Activated naive CD4-positive, alpha-beta T cell treated with anti-CD3 and anti-CD28 coated beads for 36 hours (primary cell): ENCODE measurements at regions not wholly inside any gene's neighbourhood (a gene's known extent, or its start where the extent isn't known, plus 50 kb on each side); places are given as distances from the start of the nearest gene placed in this dataset.

Experiments
- CTCF ChIA-PET: fragments of 350-600 bp; sonication (Branson Sonifier 250); formaldehyde crosslinking; loops from one replicate; lab custom pipeline; 2021; ENCODE audit warnings: antibody characterized with exemption; lab: Charles Lee
- DNase-seq: peaks from one replicate; pipeline ENCODE4 v3.0.0-alpha.2; 2020
- H3K27ac Mint-ChIP-seq: one replicate; pipeline ENCODE4 v1.8.0; 2021; ENCODE audit warnings: mild to moderate bottlenecking, mixed read lengths
- H3K27me3 Mint-ChIP-seq: one replicate; pipeline ENCODE4 v1.8.0; 2021; ENCODE audit warnings: low read depth, mixed read lengths
- H3K36me3 Mint-ChIP-seq: one replicate; pipeline ENCODE4 v1.8.0; 2021; ENCODE audit warnings: low read depth, mixed read lengths
- H3K4me1 Mint-ChIP-seq: one replicate; pipeline ENCODE4 v1.8.0; 2021; ENCODE audit warnings: low read depth, mixed read lengths
- H3K4me3 Mint-ChIP-seq: one replicate; pipeline ENCODE4 v1.8.0; 2021; ENCODE audit warnings: mild to moderate bottlenecking, moderate library complexity, mixed read lengths
- H3K9me3 Mint-ChIP-seq: one replicate; pipeline ENCODE4 v1.8.0; 2021; ENCODE audit warnings: mixed read lengths
- intact Hi-C: fragments of 100-400 bp; cut with micrococcal nuclease; formaldehyde crosslinking; loops from one replicate; pipeline ENCODE4 v1.15.1; 2023

DNA sequence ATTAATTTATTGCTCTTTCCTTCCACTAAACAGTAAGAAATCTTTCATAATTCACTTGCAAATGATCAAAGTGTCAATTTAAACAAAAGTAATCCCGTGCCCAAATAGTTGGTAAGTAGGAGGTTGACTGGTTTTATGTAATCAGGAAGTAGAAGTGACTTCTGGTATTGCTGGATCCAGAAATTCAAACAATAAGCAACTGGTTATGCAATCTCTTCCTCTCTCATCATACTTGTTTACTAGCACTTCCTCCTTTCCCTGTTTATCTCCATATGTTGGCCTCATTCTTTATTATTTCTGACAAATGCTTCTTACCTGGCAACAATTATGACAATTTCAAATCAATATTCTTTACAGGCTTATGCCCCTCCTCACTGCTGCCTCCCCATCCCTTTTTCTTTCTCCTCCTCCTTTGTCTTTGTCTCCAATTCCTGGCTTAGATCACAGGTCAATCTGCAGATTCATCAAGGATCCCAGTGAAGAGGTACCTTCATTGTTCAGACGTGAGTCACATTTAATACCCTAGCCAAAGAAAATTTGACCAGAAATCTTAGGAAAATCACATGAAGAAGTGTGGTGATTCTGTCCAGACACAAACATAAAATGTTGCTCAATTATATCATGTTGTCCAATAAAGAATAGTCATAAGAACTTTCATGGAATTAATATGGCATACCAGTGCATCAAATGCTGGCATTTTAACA is 323.2 kb upstream of the PCDH7 start:
- H3K9me3 Mint-ChIP-seq, result peaks cover 11% of the 10 kb centered on the region
- H3K4me3 Mint-ChIP-seq, result no peak overlapping the region
- H3K27ac Mint-ChIP-seq, result no peak overlapping the region
- H3K27me3 Mint-ChIP-seq, result no peaks in the 10 kb centered on the region
- H3K4me1 Mint-ChIP-seq, result no peaks in the 10 kb centered on the region
- DNase-seq, result no peak
- intact Hi-C loops, result no loop called here
- no peaks in the 10 kb centered on the region for H3K36me3 Mint-ChIP-seq
- CTCF ChIA-PET, result no interaction called here

DNA sequence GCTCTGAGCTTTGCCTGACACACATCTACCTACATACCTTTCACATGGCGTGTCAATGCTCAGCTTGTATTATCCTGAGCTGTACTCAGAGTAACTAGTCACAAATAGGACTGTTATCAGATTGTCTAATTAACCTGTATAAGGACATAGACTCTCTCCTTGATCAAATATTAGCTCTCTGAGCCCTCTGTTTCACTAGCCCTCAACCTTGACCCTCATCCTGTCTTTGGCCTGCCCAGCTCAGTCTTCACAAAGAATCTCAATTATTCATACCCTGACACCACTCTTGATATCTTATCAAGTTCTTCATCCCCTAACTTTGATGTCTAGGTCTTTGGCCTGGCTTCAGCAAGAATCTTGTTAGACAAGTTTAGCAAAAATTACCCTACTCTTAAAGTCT is 320.7 kb upstream of the PCDH7 start:
- DNase-seq, result no peak
- intact Hi-C loops, result no loop called here
- no peaks in the 10 kb centered on the region for H3K27me3 Mint-ChIP-seq
- no peak overlapping the region for H3K27ac Mint-ChIP-seq
- H3K36me3 Mint-ChIP-seq, result no peaks in the 10 kb centered on the region
- no peak overlapping the region for H3K4me3 Mint-ChIP-seq
- CTCF ChIA-PET, result no interaction called here
- peaks cover 2% of the 10 kb centered on the region for H3K9me3 Mint-ChIP-seq
- H3K4me1 Mint-ChIP-seq, result no peaks in the 10 kb centered on the region

DNA sequence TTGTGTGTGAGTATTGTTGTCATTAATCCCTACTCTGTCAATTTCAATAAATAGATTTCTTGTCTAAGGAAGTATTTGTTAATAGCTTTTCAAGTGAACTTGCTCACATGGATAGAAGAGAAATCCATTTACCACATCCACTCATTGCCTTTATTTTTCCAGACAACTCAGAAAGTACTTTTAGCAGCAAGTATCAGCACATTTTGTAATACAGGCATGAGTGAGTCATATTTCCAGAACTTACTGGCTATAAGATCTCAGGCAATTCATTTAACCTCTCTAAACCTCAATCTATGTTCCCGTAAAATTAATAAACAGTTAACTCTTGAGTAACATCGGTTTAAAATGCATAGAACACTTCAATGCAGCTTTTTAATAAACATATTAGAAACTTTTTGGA is 317.9 kb upstream of the PCDH7 start:
- Mint-ChIP-seq H3K9me3 (peaks cover 3% of the 10 kb centered on the region), H3K4me3 (no peak overlapping the region), H3K4me1 (no peaks in the 10 kb centered on the region), H3K27me3 (no peaks in the 10 kb centered on the region), H3K27ac (no peak overlapping the region), H3K36me3 (no peaks in the 10 kb centered on the region)
- no peak for DNase-seq
- CTCF ChIA-PET, result no interaction called here
- intact Hi-C loops, result no loop called here

DNA sequence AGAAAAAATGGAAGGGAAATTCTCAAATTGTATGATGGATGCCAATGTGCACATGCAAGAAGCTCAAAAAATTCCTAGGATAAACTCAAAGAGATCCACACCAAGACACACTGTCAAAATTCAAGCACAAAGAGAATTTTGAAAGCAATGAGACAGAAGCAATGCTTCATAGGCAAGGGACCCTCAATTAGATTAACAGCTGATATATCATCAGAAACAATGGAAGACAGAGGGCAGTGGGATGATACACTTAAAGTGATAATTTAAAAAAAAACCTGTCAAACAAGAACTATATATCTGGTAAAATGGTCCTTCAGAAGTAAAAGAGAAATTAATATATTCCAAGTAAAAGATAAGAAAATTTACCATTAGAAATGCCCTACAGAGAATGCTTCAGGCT is 306.3 kb upstream of the PCDH7 start:
- intact Hi-C loops, result no loop called here
- Mint-ChIP-seq H3K27ac (no peak overlapping the region), H3K27me3 (no peaks in the 10 kb centered on the region), H3K9me3 (peaks cover 42% of the 10 kb centered on the region), H3K4me1 (no peaks in the 10 kb centered on the region), H3K36me3 (peaks cover 2% of the 10 kb centered on the region), H3K4me3 (no peak overlapping the region)
- no peak for DNase-seq
- CTCF ChIA-PET, result interaction anchor here (0.6 to 0.7 kb wide), 2 partner anchors 161 to 286 kb away, joined by 3 read pairs; no protein-coding TSS in a partner anchor

DNA sequence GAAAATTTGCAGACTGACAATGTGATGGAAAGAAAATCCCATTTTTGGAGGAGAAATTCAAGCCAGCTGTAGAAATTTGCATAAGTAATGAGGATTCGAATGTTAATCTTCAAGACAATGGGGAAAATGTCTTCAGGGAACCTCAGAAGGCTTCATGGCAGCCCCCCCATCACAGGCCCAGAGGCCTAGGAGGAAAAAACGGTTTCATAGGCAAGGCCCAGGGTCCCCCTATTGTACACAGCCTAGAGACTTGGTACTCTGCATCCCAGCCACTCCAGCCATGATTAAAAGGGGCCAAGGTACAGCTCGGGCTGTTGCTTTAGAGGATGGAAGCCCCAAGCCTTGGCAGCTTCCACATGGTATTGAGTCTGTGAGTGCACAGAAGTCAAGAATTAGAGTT is 303.6 kb upstream of the PCDH7 start:
- Mint-ChIP-seq H3K36me3 (peaks cover 2% of the 10 kb centered on the region), H3K4me1 (no peaks in the 10 kb centered on the region), H3K4me3 (no peak overlapping the region), H3K27me3 (no peaks in the 10 kb centered on the region), H3K9me3 (peaks cover 35% of the 10 kb centered on the region), H3K27ac (no peak overlapping the region)
- no peak for DNase-seq
- intact Hi-C loops, result no loop called here
- CTCF ChIA-PET, result interaction anchor here (0.6 kb wide), 1 partner anchor 540 kb away, joined by 3 read pairs; no protein-coding TSS in a partner anchor

DNA sequence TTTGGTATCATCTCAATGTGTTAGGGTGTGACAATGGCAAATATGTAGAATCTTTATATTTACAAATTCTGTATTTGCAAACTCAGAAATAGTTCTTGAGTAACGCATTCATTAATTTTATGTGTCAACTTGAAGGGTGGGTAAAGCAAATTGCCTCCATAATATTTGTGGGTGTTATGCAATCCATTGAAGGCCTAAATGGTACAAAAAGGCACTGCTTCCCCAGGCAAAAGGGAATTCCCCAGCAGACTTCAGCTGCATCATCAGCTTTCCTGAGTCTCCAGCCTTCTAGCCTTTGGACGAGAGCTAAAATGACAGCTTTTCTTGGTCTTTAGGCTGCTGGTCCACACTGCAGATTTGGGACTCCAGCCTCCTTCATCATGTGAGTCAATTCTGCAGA is 292.2 kb upstream of the PCDH7 start:
- Mint-ChIP-seq H3K4me1 (no peaks in the 10 kb centered on the region), H3K27ac (no peak overlapping the region), H3K9me3 (peaks cover 28% of the 10 kb centered on the region), H3K27me3 (no peaks in the 10 kb centered on the region), H3K4me3 (no peak overlapping the region), H3K36me3 (no peaks in the 10 kb centered on the region)
- CTCF ChIA-PET, result no interaction called here
- DNase-seq, result no peak
- intact Hi-C loops, result no loop called here

DNA sequence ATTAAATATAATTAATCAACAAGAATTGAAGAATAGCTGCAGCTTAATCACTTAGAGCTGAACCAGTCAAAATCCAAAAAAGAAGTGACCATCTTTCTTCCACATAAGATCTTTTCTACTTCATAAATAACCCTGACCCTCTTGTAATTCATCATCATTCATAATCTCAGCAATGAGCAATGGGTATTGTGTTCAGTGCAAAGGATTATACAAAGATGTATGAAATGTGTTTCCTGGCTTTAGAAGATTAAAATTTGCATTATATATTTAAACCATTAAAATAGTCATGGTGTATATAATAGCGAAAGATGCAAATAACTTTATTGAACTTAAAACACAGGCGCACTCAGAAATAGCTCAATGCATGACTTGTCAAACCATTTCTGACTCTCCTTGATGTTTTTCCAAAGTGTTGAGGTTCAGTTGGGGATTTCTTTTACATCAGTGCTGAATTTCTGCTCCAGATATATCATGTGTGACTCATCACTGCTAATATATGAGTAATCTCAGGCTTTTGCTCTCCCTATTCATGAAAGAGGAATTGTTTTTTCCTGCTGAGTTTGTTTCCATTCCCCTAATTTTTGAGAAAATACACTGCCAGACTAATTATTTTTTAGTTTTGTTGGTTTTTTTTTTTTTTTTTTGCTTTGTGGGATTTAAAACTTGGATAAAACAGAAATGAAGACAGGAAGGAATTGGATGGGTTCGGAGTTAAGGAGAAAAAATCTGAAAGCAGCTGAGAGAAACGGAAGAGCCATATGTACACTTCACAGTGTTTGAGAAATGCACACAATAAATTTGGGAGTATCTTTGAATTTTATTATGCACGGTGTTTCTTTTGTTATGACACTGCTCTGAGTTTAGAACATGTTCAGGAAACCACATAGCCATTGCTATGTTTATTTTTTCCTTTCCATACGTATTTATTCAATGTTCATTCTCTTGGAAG is 290.1 kb upstream of the PCDH7 start:
- intact Hi-C loops, result no loop called here
- Mint-ChIP-seq H3K36me3 (no peaks in the 10 kb centered on the region), H3K27me3 (no peaks in the 10 kb centered on the region), H3K4me3 (no peak overlapping the region), H3K27ac (no peak overlapping the region), H3K4me1 (no peaks in the 10 kb centered on the region), H3K9me3 (peaks cover 18% of the 10 kb centered on the region)
- DNase-seq, result no peak
- CTCF ChIA-PET, result no interaction called here

DNA sequence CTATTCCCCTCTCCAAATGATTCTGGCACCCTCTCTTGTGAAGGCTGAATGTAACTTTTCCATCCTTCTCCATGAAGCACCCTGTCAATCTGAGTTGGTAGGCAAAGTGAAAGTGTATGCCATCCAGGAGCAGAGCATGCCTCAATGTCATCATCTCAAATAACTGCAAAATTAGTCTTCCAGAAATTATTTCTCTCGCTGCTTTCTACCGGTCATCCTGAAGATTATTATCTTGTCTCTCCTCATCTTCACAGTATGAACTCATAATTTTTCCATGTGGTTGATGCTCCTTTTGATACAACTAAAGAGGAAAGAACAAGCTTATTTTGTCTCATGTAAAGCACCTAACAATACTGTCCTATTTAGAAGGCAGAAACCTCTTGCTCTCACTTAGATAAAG is 285.5 kb upstream of the PCDH7 start:
- intact Hi-C loops, result no loop called here
- Mint-ChIP-seq H3K36me3 (no peaks in the 10 kb centered on the region), H3K9me3 (peaks cover 11% of the 10 kb centered on the region), H3K27me3 (no peaks in the 10 kb centered on the region), H3K27ac (no peak overlapping the region), H3K4me1 (no peaks in the 10 kb centered on the region), H3K4me3 (no peak overlapping the region)
- CTCF ChIA-PET, result no interaction called here
- DNase-seq, result no peak

DNA sequence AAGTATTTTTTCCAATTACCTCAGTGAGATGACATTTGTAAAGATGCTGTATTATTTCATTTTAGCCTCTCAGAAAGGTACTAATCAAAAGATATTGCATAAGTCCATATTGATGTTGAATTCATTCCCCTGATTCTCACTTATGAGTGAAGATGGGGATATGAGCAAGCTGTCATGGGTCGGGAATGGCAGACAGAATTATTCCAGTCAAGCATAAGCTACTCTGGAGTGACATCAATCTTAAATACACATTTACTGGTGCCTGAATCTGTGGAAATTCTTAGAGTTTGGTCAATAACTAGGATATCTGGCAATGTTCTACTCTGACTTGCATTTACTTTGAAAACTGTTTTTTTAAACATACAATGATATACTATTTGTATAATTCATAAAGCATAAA is 283.8 kb upstream of the PCDH7 start:
- CTCF ChIA-PET, result no interaction called here
- Mint-ChIP-seq H3K4me3 (no peak overlapping the region), H3K4me1 (no peaks in the 10 kb centered on the region), H3K27me3 (no peaks in the 10 kb centered on the region), H3K27ac (no peak overlapping the region), H3K36me3 (no peaks in the 10 kb centered on the region), H3K9me3 (peaks cover 9% of the 10 kb centered on the region)
- DNase-seq, result no peak
- intact Hi-C loops, result no loop called here

DNA sequence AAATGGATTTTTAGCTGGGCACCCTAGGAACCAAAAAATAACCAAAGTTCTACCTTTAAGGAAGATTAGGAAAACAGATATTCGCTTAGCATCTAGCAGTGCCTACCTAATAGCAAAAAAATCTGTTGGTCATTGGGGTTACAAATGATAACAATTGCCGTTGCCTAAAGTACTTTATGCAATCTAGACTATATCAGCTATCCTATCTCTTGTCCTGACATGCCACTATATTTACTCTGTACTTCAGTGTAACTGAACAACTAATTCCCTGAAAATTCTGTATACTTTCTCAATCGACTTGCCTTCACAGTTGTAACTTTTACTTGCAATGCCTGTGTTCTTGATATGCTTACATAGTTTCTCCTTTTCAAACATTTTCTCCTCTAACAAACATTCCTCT is 282.9 kb upstream of the PCDH7 start:
- H3K27me3 Mint-ChIP-seq, result no peaks in the 10 kb centered on the region
- H3K36me3 Mint-ChIP-seq, result no peaks in the 10 kb centered on the region
- H3K4me1 Mint-ChIP-seq, result no peaks in the 10 kb centered on the region
- no peak for DNase-seq
- H3K27ac Mint-ChIP-seq, result no peak overlapping the region
- no peak overlapping the region for H3K4me3 Mint-ChIP-seq
- CTCF ChIA-PET, result no interaction called here
- H3K9me3 Mint-ChIP-seq, result peaks cover 8% of the 10 kb centered on the region
- intact Hi-C loops, result no loop called here

DNA sequence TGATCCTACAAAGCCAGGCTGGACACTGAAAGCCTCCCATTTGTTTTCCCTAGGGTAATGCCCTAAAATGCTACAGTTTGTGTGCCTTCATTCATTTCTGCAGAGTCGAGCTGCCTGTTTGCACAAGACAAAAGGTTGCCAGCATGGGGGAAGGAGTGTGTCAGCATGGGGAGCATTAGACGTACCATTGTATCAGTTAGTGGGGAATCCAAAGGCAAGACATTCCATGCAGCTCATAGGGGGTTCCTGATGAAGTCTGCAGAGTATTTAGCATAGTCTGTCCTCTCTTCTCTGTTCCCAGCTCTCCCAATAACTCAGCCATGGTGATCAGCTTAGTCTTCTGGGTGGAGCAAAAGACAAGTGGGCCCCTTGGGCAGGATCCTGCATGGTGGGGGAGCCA is 276.9 kb upstream of the PCDH7 start:
- Mint-ChIP-seq H3K4me3 (no peak overlapping the region), H3K27me3 (no peaks in the 10 kb centered on the region), H3K36me3 (no peaks in the 10 kb centered on the region), H3K4me1 (no peaks in the 10 kb centered on the region), H3K9me3 (peaks cover 4% of the 10 kb centered on the region), H3K27ac (no peak overlapping the region)
- intact Hi-C loops, result no loop called here
- CTCF ChIA-PET, result no interaction called here
- DNase-seq, result no peak

DNA sequence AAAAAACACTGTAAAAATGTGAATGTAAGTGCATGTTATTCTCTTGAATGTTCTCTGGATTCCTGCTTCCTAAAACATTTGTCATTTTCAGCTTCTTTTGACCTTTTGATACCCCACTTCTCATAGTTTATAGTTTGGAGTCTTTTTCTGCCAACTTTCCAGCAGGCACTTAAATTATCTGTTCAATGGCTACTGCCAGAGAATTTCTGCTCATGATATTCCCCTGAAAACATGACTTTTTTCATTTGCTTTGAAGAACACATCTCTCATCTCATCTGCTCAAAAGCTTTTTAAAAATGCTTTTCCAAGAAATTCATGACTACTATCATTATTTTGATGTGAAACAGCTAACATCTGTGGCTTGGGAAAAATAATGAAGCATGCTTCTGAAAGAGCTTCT is 269.7 kb upstream of the PCDH7 start:
- intact Hi-C loops, result no loop called here
- Mint-ChIP-seq H3K36me3 (no peaks in the 10 kb centered on the region), H3K27me3 (no peaks in the 10 kb centered on the region), H3K4me3 (no peak overlapping the region), H3K27ac (no peak overlapping the region), H3K4me1 (no peaks in the 10 kb centered on the region), H3K9me3 (peaks cover 9% of the 10 kb centered on the region)
- CTCF ChIA-PET, result no interaction called here
- no peak for DNase-seq

DNA sequence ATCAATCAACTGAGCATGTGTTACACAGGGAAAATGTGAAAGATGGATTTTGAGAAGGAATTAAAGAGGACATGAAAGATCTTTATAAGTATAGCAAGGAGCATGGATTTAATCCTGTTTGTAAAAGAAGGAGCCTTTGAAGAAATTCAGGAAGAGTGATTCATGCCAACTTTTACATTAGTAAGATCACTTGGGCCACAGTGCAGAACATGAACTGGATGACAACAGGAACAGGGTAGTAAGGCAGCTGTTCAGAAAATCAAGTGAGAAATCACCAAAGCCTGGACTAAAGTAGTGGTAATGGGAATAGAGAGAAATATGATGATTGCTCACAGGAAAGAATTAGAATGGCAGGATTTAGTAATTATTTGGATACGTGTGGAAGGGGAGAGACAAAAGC is 265.7 kb upstream of the PCDH7 start:
- CTCF ChIA-PET, result no interaction called here
- intact Hi-C loops, result no loop called here
- Mint-ChIP-seq H3K36me3 (no peaks in the 10 kb centered on the region), H3K4me3 (no peak overlapping the region), H3K9me3 (peaks cover 13% of the 10 kb centered on the region), H3K4me1 (no peaks in the 10 kb centered on the region), H3K27me3 (no peaks in the 10 kb centered on the region), H3K27ac (no peak overlapping the region)
- no peak for DNase-seq
